ENCODE measurements at regions not wholly inside any gene's neighbourhood (a gene's known extent, or its start where the extent isn't known, plus 50 kb on each side); places are given as distances from the start of the nearest gene placed in this dataset.

DNA sequence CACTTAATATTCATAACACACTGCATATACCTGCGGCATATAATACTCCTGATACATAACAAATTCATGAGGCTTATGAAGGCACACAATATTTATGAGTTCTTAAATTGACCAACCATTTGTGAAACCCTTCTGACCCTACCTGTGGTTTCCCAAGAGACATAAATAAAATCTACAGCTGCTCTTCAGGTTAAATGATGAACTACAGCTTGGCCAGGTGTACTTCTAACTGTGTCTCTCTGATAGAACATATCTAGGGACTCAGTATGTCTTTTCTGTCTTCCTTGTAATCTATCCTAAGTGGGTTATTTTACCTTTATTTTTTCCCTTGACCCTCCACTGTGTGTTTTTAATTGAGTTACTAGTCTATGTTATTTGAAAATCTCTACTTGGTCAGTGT, 189.9 kb upstream of the UFM1 start:
- TF ChIP-seq, protein P1, sequence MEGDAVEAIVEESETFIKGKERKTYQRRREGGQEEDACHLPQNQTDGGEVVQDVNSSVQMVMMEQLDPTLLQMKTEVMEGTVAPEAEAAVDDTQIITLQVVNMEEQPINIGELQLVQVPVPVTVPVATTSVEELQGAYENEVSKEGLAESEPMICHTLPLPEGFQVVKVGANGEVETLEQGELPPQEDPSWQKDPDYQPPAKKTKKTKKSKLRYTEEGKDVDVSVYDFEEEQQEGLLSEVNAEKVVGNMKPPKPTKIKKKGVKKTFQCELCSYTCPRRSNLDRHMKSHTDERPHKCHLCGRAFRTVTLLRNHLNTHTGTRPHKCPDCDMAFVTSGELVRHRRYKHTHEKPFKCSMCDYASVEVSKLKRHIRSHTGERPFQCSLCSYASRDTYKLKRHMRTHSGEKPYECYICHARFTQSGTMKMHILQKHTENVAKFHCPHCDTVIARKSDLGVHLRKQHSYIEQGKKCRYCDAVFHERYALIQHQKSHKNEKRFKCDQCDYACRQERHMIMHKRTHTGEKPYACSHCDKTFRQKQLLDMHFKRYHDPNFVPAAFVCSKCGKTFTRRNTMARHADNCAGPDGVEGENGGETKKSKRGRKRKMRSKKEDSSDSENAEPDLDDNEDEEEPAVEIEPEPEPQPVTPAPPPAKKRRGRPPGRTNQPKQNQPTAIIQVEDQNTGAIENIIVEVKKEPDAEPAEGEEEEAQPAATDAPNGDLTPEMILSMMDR (IDR thresholded peaks at IDR 0.05 in 8 of 11, conservative IDR thresholded peaks at IDR 0.05 in 3 of 11): no peak
- TF ChIP-seq POLR2A (IDR thresholded peaks at IDR 0.05) (no peak), POLR2AphosphoS5 (IDR thresholded peaks at IDR 0.05) (no peak)

Data from spleen (tissue), 7 donors.